ENCODE measurements at regions not wholly inside any gene's neighbourhood (a gene's known extent, or its start where the extent isn't known, plus 50 kb on each side); places are given as distances from the start of the nearest gene placed in this dataset.

DNA sequence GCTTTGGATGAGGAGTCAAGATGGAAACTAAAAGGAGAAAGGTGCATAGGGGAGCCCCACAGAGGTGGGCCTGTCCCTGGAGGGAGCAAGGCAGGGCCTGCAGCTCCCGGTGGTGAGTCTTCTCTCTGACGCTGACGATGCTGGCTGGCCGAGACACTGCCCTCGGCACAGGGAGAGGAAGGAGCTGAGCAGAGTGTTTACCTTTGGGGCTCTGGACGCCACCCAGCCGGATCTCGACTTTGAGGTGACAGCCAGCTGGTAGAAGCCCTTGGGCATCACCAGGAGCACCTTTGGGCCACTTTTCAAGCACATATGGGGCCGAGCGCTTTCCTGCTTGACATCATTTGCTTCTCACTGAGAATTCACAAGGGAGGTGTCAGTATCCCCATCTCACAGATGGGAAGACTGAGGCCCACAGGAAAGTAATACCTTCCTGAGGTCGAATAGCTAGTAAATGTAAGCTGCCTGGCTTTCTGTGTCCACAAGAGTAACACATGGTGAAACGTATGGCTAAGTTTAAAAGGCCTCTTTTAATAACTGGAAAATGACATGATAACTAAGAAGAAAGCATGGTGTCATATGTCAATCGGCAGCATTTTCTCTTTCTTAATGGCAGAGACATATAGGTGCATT, 294.3 kb upstream of the TNRC6C start:
- no peak for DNase-seq (ENCODE audit: low read depth in 2 of 3, low spot score in 1 of 3)

DNA sequence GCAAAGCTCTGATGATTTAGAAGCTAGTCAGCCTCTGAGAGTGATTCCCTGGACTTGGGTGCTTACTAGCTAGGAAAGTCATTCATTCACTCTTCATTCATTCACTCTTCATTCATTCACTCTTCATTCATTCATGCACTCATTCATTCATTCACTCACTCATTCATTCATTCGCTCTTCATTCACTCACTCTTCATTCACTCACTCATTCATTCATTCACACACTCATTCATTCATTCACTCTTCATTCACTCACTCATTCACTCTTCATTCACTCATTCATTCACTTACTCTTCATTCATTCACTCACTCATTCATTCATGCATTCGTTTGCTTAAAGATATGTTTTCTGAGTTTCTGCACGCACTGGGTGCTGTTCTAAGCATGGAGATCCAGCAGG, 292.7 kb upstream of the TNRC6C start:
- no peak for DNase-seq (ENCODE audit: low read depth in 2 of 3, low spot score in 1 of 3)

DNA sequence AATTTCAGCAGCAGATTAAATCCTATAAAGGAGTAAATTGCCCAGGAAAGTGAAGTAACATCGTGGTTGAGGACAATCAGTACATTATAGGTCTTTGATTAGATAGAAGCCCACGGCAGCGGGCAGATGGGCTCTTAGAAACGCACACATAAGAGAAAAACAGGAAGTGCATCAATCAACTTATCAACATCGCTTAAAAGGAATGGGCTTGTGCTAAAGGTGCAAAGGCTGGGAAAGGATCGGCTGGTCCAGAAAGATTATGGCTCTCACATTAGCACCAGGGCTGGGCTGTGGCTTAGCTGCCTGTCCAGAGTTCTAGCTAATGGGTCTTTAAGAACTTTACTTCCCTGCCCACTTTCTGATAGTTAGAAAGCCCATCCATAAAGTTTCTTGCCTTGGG, 292.0 kb upstream of the TNRC6C start:
- DNase-seq (ENCODE audit: low read depth in 2 of 3, low spot score in 1 of 3) = no peak

GRCh38 chr17:77666881-77667395, 291.6 kb upstream of the TNRC6C start:
- peak; percentile 40 to 51 (median 51) for DNase-seq (ENCODE audit: low read depth in 2 of 3, low spot score in 1 of 3)

- DNase-seq (ENCODE audit: low read depth in 2 of 3, low spot score in 1 of 3) = no peak
Measured at GRCh38 chr17:77667478-77667877, 291.0 kb upstream of the TNRC6C start.

DNA sequence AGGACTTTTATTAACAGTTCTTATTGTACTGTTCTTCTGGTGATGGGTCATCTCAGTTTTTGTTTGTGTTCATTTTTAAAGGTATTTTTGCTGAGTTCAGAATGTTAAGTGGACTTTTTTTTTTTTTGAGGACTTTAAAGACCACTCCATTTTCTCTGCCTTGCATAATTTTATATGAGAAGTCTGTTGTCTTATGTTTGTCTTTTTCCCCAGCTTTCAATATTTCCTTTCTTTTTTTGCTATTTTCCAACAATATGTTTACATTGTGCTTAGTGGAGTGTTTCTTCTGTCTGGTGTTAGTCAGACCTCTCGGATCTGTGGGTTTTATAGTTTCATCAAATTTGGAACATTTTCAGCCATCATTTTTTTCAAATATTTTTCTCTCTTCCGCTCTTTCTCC, 290.0 kb upstream of the TNRC6C start:
- no peak for DNase-seq (ENCODE audit: low read depth in 2 of 3, low spot score in 1 of 3)

DNA sequence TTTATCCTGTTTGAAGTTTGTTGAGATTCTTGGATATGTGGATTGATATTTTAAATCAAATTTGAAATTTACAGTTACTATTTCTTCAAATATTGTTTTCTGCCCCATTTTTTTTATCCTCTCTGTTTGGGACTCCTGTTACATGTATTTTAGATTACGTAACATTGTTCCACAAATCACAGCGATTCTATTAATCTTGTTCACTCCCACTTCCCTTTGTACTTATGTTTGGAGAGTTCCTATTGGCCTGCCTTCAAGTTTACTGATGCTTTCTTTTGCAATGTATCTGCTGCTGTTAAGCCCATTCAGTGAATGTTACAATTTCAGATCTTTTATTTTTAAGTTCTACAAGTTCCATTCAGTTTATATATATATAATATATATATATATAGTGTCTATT, 288.3 kb upstream of the TNRC6C start:
- no peak for DNase-seq (ENCODE audit: low read depth in 2 of 3, low spot score in 1 of 3)

GRCh38 chr17:77674358-77674757, 284.1 kb upstream of the TNRC6C start:
- DNase-seq (ENCODE audit: low read depth in 2 of 3, low spot score in 1 of 3) = no peak

- no peak for DNase-seq (ENCODE audit: low read depth in 2 of 3, low spot score in 1 of 3)
Measured at GRCh38 chr17:77675411-77675810, 283.1 kb upstream of the TNRC6C start.

- no peak for DNase-seq (ENCODE audit: low read depth in 2 of 3, low spot score in 1 of 3)
Measured at GRCh38 chr17:77675816-77676215, 282.7 kb upstream of the TNRC6C start.

DNA sequence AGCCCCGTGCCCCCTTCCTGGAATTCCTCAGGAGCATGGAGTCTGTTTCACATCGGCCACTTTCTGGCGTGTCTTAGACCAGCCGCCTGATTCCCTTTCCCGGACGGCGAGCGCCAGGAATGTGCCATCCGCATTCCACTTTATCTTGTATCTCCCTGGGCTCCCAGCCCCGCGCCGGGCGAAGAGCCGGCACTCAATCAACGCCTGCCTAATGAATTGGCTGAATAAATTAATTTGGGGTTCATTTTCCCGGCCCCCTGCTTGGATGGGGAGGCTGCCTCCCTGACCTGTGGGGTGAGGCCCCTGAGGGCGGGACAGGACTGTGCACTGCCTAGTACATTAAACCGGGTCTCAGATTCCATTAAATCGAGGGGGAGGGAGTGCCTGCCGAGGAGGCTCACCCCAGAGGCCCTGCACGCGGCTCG, 282.3 kb upstream of the TNRC6C start:
- DNase-seq (ENCODE audit: low read depth in 2 of 3, low spot score in 1 of 3) = no peak

GRCh38 chr17:77677211-77677610, 281.3 kb upstream of the TNRC6C start:
- no peak for DNase-seq (ENCODE audit: low read depth in 2 of 3, low spot score in 1 of 3)

DNA sequence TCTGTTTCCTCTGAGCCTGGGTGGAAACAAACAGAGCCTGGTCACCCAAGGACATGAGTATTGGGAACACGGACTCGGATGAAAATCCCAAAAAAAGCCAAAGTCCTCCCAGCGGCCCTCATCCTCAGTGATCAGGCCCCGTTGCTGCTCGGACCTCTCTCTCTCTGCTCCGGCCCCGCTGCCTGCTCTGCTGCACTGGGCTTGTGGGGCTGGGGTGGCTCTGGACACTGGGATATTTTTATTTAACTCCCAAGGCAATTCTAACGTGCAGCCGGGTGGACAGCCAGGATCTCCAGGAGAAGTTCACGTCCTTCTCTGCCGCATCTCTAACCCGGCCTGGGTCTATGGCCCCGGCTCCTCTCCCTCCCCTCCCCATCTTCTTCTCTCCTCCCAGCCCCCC, 280.9 kb upstream of the TNRC6C start:
- no peak for DNase-seq (ENCODE audit: low read depth in 2 of 3, low spot score in 1 of 3)

DNA sequence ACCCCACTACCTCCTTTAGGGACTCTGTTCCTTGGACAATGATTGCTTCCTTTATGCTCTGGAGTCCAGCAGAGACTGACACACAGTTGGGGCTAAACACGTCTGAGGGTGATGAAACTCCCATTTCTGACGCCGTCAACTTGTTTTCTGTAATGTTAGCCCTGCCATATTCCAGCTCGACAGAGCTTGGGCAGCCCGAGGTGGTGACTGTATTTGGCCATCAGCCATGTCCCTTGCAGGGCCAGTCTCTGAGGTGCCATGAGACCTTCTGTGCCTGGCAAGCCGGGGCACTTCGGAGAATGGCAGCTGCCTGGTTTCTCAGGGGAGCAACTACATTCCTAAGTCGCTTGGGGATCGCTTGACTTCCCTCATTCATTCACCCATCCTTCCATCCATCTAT, 278.9 kb upstream of the TNRC6C start:
- DNase-seq (ENCODE audit: low read depth in 2 of 3, low spot score in 1 of 3) = no peak

- DNase-seq (ENCODE audit: low read depth in 2 of 3, low spot score in 1 of 3) = no peak
Measured at GRCh38 chr17:77681861-77682260, 276.6 kb upstream of the TNRC6C start.

DNA sequence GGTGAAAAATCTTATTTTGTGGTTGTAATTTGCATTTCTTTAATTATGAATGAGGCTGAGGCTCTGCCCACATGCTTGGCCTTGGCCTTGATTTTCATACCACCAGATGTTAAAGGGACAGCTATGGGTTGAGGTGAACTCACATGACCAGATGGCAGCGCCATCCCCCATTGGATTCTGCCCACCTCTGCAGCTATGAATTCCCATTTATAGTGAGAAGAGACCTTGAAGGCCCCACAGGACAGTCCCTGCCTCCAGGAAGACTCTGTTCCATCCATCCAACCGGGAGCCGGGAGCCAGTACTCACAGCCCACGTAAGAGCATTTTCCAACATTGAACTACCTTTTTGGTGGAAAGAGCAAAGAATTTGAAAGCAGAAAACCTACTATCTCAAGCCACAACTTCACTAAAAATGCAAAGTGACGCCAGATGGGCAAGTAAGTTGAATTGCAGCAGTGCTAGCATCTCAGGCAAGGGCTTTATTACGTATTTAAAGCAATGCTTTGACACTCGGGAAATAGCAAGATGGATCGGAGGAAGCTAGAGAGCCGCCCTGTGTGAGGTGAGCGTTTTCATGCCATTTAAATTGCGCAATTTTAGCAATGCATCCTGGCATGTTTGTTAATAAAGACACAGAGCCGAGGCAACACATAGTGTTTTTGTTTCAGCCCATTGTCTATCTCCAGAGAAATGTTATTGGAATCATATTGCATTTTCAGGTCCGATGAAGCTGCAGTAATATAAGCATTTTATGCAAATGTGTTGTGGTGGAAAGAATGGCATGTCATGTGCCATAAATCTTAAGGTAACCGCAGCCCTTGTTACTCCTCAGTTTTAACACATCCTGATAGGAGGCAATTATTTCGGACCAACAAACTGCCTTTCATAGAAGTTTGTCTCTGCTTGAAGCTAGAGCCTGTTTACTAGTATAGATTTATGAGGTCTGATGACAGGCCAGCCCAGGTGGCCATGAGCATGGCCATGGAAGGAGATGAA, 273.4 kb upstream of the TNRC6C start:
- DNase-seq (ENCODE audit: low read depth in 2 of 3, low spot score in 1 of 3) = no peak

DNA sequence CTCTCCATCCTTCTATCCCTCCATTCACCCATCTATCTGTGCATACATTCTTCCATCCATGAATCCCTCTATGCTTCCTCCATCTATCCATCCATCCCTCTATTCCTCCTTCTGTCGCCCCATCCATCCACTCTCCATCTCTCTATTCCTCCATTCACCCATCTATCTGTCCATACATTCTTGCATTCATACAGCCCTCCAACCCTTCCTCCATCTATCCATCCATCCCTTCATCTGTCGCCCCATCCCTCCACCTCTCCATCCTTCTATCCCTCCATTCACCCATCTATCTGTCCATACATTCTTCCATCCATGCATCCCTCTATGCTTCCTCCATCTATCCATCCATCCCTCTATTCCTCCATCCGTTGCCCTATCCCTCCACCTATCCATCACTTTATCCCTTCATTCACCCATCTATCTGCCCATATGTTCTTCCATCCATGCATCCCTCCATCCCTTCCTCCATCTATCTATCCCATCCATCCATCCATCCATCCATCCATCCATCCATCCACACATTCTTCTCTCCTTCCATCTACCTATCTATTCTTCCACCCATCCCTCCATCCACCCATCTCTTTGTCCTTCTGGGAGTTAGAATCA, 272.5 kb upstream of the TNRC6C start:
- DNase-seq (ENCODE audit: low read depth in 2 of 3, low spot score in 1 of 3) = no peak

- DNase-seq (ENCODE audit: low read depth in 2 of 3, low spot score in 1 of 3) = no peak
Measured at GRCh38 chr17:77686903-77687302, 271.6 kb upstream of the TNRC6C start.

GRCh38 chr17:77687417-77687816, 271.1 kb upstream of the TNRC6C start:
- DNase-seq (ENCODE audit: low read depth in 2 of 3, low spot score in 1 of 3) = no peak

DNA sequence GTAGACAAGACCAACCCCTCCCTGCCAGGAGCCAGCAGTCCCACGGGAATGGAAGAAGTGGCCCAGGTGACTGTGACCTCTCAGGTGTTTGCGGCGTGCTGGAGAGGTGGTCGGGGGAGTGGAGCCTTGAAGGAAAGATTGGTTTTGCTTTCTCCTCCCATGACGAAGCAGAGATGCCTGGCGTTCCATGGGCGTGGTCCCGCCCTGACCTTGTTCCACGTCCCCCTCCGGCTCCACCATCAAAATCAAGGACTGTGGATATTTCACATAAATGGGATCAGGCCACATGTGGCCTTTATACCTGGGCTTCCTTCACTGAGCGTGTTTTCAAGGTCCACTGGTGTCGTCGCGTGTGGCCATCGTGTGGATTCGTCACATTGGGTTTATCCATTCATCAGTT, 270.6 kb upstream of the TNRC6C start:
- no peak for DNase-seq (ENCODE audit: low read depth in 2 of 3, low spot score in 1 of 3)

- no peak for DNase-seq (ENCODE audit: low read depth in 2 of 3, low spot score in 1 of 3)
Measured at GRCh38 chr17:77688369-77688768, 270.1 kb upstream of the TNRC6C start.
